ENCODE measurements at regions not wholly inside any gene's neighbourhood (a gene's known extent, or its start where the extent isn't known, plus 50 kb on each side); places are given as distances from the start of the nearest gene placed in this dataset.

DNA sequence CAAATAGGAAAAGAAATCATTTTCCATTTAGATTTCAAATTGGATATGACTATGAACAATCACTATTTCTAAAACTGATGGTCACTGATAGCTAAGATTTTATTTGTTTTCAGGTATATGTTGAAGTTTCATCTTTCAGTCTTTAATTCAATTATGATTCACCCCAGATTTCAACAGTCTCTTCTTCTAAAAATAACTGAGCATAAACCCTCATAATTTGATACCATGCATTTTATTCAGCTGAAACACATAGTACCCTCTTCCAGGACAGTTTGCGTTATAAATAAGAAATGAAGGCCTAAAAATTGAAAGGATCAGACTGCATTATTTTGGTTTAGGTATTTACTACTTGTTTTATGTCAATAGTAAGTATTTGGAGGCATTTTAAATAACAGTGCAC lies 428.5 kb upstream of the NBEA start:
- no peak for DNase-seq

DNA sequence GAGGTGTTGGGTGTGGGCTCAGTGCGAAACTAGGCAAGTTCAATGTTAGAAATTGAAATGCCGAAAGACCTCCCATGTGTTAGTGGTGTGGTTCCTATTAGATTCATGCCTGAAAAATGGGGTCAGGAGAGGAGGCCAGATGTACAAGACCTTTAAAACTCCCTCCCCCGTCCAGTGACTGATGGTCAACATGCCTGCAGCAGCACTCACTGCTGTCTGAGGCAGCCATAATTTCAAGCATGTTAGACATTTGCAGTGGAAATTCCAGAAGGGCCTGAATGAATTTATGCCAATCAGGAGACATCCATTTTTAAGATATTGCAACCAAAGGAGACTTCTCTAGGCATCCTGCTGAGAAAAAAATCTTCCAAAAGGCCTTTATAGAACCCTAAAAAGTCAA lies 426.9 kb upstream of the NBEA start:
- DNase-seq = no peak

DNA sequence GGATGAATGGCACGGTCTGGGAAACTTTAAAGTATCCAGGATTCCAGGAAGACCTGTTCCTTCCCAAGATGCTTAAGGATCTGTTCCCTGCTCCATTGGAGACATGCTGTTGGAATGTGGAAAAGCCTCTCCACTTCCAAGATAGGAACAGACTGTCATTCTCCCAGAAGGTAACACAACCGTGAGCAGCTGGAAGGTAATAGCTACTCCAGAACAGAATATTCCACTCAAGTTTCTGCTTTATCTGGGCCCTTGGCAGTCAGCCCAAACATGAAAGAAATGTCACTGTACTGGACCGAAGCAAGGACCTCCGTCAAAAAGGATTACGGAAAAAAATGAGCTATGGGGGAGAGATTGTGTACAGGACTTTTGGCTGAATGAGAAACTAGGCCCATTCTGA lies 420.9 kb upstream of the NBEA start:
- DNase-seq = no peak

DNA sequence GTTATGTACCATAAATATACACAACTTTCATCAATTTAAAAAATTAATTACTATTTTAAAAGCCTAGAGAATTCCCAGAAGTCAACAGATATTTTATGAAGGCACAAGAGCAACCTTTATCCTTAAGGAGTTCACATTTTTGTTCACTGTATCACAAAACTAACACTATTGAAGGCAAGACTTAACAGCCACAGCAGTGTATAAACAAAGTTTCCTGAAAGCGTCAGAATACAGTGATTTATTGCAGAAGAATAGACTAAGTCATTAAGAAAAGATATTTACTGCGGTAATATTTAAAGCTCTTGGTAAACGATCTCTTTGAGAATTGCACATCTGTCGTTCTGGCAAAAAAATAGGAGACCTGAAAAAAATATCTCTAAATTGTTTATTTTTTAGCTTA lies 419.3 kb upstream of the NBEA start:
- no peak for DNase-seq

DNA sequence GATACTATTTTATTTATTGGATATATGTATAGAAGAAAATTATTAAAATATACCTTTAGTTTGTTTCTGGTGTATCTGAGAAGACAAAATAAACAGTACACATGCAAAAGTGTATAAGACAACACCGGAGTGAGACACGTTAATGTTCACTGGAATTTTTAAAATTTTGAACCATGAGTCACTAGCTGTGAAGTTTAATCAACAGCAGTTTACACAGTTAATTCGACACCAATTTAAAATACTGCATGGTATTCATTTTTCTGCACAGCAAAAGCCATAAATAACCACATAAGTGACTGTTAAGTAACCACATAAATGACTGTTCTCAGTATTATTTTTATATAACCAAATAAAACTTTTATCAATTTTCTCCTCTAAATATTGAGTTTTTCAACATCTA lies 418.7 kb upstream of the NBEA start:
- DNase-seq = no peak

DNA sequence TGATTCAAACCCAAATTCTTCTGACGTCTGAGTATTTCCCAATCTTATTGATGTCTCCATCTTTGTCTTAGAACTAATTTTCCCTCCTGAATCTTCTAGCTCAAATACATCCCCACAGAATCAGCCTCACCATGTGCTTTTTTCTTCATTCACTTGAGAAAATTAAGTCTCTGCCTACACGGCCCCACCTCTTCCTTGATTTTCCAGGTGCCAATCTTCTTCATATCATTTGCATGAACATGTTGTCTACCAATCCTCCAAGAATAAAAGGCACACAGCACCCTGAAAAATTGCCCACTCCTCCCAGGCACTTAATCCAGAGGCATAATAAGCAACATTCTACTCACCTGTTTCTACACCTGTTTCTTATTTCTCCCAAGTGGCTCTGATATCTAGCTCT lies 408.1 kb upstream of the NBEA start:
- no peak for DNase-seq

DNA sequence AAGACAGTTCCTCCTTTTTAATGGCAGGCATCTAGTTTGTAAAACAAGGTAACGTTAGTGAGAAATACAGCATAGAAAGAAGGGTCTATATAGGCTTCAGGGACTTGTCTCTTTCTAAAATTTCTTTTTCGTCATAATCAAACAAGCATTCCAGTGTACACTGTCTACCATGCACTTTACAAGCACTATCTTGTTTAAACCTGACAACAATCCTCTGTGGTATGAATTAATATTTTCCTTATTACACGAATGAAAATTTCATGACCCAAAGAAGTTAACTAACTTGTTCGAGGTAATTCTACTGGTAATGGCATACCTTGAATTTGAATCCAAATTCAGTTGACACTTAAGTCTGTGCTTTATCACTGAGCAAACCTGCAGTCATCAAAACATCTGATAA lies 399.7 kb upstream of the NBEA start:
- DNase-seq = no peak

DNA sequence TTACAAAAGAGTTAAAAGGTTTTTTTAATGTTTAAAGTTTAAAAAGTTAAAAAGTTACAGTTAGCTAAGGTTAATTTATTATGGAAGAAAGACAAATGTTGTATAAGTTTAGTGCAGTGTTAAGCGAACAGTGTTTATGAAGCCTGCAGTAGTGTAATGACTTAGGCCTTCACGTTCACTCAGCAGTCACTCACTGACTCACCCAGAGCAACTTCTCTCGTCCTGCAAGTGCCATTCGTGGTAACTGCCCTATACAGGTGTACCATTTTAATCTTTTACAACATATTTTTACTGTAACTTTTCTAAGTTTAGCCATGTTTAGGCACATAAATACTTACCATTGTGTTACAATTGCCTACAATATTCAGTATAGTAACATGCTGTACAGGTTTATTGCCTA lies 398.2 kb upstream of the NBEA start:
- DNase-seq = no peak

DNA sequence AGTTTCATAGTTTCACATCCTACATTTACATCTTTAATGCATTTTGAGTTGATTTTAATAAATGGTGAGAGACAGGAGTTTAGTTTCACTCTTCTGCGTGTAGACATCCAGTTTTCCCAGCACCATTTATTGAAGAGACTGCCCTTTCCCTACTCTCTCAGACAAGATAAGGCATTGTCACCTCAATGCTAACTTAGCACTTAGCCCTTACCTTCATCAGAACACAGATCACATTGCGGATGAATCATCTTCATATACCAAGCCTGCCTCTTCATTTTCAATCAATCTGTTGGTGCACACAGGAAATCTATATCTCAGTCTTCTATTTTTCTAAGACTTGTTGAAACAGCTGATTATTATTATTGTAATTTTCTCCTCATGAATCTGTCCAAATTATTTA lies 396.6 kb upstream of the NBEA start:
- DNase-seq = no peak

DNA sequence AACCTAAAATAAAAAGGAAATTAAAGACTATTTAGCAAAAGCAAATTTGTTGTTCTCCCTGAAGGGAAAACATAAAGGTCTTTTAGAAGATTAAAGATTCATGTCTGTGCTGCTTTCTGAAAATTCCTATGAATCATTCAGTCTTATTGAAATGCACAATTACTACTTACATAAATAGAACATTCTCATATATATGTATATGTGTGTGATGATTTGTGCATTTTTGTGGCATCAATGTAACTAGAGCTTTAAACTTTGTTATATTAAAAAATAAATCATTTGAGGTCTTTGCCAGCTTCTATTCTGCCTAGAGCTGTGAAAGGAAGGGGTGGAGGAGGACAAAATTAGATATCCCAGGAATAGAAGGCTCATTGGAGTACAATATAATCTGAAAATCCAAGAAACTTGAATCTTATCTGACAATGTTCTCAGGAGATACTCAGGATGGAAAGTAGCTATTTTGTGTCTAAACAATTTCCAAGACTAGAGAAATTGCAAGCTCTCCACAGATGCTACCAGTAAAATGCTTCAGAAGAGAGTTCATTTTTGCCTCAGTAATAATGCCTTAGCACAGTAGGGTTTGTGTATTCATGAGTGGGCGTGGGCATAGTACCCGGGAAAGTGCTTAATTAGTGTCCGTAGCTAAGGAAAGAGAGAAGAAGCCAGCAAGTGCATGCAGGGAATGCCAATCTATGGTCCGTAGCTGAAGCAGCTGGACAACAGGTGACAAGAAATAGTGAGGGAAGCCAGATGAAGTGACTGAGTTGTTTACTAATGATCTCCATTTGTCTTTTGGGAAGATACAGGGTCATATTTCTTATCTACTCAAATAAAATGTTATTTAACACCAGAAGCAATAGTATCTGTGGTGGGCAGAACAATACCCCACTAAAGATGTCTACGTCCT lies 395.5 kb upstream of the NBEA start:
- DNase-seq = no peak

DNA sequence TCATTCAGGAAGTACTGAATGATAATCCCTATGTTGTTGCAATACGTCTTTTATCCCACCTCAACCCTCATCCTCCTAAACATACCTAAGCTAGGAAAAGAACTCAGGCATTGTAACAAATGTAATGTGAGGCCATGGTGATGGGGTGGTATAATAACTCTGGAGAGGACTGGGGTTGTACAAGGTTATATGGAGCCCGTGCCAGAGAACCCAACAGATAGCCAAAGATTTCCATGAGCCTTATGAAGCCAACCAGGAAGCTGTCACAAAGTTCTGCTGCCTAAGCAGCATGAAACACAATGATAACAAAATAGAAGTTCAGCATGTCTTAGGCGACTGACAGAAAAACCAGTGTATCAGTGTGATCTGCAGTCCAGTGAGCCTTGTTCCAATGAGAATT lies 394.1 kb upstream of the NBEA start:
- DNase-seq = no peak

DNA sequence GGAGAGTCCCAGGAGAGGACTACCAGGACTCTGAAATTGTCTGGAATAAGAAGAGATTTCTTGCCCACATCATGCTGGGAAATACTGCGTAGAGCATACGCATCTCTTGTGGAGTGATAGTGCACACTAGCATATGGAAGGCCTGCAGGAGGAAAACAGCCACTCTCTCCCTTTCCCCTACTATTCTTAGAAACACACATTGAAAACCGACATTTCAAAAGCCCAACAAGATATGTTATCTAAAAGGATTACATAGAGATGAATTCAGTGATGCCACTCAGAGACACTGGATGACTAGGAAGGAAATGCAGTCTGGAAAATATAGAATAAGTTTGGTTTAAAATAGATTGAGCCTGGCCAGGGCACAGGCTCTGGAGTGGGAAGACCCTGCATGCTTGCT lies 388.7 kb upstream of the NBEA start:
- DNase-seq = no peak

DNA sequence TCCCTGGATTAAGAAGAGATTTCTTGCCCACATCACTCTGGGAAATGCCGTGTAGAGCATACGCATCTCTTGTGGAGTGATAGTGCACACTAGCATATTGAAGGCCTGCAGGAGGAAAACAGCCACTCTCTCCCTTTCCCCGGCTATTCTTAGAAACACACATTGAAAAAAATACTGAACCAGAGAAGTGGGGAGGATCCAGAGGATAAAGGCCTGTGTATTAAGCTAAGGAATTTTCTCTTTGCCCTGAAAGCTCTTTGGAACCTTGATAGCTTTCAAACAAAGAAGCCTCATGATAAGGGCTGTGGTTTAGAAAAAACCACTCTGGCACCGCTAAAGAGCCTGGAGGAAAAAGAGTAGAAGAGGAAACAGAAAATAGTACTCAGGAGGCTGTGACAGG lies 386.1 kb upstream of the NBEA start:
- no peak for DNase-seq

DNA sequence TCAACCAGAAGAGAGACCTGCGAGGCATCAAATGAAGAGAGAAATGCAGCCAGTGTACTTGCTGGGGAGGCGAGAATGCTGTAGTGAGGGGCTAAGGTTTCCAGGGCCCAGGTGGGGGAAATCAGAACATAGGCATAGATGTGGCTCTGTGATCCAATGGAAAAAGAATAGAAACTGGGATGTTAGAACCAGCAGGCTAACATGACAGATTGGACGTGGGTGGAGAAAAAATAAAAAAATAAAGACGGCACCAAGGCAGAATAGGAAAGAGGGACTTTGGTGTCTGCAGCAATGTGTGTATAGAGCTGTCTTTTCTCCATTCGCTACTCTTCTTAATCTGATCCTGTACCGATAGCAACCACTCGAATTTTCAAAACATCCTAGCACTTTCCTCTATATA lies 381.0 kb upstream of the NBEA start:
- no peak for DNase-seq

DNA sequence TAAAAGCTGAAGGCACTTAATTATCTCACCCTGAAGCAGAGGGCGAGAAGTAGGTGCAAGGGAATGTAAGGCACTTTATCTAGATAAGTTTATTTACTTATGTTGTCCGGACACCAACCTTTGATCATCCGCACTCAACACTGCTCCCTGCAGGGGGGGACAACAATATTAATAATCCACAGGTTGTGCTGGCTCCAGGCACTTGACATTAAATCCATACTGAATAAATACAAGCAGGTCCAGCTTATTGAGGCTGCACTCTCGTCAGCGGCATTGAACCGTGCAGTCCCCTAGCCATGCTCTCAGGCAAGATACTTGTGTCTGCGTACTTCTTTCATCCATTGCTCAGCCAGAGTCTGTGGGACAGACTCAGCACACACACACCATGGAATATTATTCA lies 374.5 kb upstream of the NBEA start:
- DNase-seq = no peak

DNA sequence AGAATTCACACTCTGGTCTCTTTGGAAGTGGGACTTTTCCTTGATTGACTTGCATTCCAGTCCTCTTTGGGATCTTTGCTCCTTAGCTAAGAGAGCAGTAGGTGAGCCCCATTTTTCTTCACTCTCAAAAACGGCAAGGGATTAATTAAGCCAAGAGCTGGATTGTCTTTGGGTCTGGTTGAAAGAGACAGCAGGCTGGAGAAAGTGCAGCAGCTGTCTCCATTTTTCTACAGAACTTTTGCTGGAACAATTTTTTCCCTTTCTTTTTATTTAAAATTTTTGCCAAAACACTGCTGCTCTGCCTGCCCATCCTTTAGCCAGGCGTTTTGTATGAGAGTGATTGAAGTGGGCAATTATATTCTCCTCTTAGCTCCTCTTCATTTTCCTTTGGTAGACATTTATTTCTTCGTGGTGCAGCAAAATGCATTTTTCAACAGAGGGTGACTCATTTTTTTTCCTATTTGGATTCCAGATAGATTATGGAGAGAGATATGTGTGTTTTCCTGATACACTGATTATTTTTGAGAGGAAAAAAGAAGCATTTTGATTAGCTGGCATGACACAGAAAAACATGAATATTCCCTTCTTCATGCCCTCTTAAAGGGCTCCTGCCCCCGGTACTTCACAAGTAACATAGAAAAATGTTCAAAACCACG lies 371.2 kb upstream of the NBEA start:
- no peak for DNase-seq

DNA sequence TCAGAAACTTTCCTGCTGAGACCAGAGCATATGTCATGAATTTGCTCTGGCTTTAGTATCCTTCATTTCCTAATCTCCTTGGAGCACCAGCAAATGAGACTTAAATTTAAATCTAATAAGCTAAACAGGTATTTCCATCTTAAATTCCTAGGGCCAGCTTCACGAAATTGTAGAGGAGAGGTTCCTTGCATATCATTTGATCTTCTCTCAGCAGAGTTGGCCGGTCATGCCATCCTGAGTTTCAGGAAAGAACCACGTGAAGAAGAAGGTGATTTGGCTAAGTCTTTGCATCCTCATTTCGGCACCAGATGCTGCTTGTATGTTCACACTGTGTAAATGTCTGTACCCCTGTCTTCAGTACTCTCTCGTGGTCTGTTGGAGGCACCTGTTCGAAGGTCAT lies 370.4 kb upstream of the NBEA start:
- no peak for DNase-seq

DNA sequence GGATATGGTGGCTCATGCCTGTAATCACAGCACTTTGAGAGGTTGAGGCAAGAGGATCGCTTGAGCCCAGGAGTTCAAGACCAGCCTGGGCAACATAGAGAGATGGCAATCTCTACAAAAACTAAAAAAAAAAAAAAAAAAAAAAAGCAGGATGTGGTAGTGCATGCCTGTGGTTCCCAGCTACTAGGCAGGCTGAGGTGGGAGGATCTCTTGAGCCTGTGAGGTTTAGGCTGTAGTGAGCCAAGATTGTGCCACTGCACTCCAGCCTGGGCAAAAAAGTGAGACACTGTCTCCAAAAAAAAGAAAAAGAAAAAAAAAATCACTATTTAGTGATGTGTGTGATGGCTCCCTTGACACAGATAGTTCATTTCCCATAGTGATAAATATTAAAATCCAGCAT lies 365.0 kb upstream of the NBEA start:
- no peak for DNase-seq

DNA sequence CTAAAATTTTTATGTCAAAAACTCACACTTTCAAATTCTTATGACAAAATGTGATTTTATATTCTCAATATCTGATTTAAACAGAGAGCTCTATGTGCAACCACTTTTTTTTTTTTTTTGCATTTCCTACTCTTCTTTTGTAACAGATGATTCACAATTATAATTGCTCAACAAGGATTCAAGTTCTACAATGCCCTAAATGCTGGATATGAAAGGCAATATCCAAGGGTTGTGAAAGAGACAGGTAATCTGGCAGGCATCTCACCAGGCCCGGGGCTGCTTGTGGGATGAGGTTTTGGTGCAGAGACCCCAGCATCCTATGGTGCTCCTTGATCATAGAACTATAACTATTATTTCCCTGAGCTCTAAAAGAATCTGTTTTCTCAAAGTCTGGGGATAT lies 363.6 kb upstream of the NBEA start:
- DNase-seq = no peak

DNA sequence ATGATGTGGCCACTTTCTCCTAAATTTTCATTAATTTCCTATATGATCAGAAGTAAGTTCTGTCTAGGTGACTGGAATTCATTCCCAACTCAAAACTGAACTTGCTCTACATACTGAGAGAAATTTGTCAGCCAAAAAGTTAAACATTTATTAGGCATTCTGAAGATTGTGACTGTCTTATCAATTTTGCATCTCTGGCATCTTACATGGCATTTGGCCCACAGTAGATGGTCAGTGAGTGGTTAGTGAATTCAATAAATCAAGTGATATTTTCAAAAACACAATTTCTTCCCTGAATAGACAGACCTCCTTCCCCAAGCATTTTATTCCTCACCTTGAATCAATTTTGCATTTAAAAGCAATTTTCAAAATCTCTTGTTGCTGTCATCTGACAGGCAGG lies 363.2 kb upstream of the NBEA start:
- DNase-seq = no peak

DNA sequence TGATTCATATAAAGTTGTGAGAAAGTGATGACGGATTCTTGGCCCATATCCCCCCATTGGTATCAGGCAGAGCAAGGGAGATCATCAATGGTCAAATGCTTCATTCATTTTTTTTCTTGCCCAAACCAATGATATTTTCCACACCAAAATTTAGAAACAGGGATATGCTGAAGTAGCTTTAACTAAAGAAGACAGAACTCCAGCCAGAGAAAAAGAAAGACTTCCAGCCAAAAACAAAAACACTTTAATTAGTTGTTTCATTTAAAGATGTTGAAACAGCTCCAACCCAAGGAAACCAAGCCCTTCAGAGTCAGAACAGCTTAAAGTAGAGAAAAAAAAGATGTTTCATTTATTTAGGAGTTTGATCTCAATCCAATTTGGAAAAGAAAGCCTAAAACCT lies 358.9 kb upstream of the NBEA start:
- no peak for DNase-seq

DNA sequence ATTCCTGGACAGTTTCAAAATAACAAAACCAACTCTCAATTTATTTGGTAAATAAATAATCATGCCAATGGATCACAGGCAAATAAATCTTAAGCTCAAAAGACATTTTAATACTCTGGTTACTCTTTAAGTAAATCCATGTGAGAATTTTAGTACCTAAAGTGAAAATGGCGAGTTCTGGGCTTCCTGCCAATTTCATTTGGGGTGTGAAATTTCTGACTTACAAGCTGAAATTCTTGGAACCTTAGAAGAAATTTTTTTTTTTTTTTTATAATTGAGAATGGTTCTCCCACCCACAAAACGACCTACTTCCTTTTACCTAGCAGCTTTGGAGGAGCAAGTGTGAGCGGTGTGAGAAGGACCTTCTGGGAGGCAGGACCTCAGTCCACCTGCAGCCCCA lies 354.5 kb upstream of the NBEA start:
- DNase-seq = no peak

DNA sequence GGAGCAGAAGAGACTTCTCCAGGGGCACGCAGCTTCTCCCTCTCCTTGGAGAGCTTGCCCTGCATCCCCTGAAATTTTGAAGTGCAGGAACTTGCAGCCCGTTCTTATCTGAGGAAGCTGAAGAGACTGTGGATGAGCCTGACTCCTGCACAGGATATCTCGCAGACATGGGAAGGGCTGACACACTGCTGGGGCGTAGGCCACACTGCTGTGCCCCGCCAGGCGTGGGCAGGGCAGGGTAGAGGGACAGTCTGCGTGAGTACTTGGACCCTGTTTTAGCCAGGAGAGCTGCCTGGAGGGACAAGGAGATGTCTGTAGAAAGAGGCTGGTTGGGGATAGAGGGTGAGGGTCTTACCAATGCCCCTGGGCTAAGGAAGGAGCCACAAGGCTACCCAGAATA lies 353.7 kb upstream of the NBEA start:
- no peak for DNase-seq

DNA sequence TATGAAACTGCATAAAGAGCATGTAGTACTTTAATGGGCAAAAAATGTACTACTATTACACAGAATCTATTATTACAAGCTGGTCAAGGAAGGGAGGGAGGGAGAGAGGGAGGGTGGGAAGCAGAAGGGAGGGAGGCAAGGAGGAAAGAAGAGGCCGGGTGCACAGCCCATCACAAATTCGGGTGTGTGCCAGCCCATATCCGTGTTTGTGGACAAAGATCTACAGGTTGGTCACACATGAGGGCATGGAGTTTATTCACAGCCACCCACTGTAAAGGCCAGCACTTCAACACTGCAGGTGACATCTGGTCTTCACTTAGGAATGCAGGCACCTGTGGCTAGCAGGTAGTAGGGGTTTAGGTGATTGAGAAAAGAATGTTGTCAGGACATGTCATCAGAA lies 352.5 kb upstream of the NBEA start:
- DNase-seq = no peak

DNA sequence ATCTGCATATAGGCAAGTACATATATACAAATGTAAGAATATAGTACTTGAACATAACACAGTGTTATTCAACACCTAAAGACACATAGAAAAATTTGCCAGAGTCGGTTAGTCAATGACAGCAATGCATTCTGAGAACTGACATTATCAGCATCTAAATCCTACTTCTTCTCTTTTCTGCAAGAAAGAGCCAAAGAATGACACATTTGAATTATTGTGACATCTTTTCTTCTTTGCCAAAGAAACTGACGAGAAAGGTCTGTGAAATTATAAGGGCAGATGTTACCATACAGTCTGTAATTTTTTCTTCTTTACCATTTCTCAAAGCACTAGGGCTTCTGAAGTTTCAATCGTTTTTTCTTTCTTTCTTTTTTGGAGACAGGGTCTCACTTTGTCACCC lies 350.9 kb upstream of the NBEA start:
- DNase-seq = no peak

All from 8988T (cell line).